ENCODE measurements at regions not wholly inside any gene's neighbourhood (a gene's known extent, or its start where the extent isn't known, plus 50 kb on each side); places are given as distances from the start of the nearest gene placed in this dataset.

GRCh38 chr5:54738973-54739367, 221.4 kb downstream of the SNX18 start:
- Histone ChIP-seq H3K9ac (ENCODE audit: low read length) (no peak overlapping the region), H3K4me2 (ENCODE audit: low read length) (no peak overlapping the region), H3K36me3 (ENCODE audit: control insufficient read depth in 1 of 2, insufficient read depth in 2 of 2, low read length in 2 of 2) (no peaks in the 10 kb centered on the region), H3K79me2 (ENCODE audit: insufficient read depth, low read length) (no peaks in the 10 kb centered on the region), H3K9me2 (ENCODE audit: insufficient read depth) (no peaks in the 10 kb centered on the region), H3K27ac (ENCODE audit: low read depth, low read length) (no peak overlapping the region), H3K4me1 (ENCODE audit: control insufficient read depth in 1 of 2, insufficient read depth in 2 of 2, low read length in 2 of 2) (peaks cover 3 to 14% of the 10 kb centered on the region in 2 experiments; a peak in 2 of 4 replicates), H3K27me3 (ENCODE audit: insufficient read depth, low read length) (no peaks in the 10 kb centered on the region), H3K9me3 (ENCODE audit: control insufficient read depth in 1 of 2, insufficient read depth in 1 of 2, low read depth in 1 of 2, low read length in 2 of 2) (no peaks in the 10 kb centered on the region), H3K4me3 (replicated peaks in 1 of 2; ENCODE audit: low read depth in 1 of 2, low read length in 2 of 2) (no peak overlapping the region), H4K20me1 (ENCODE audit: insufficient read depth) (no peaks in the 10 kb centered on the region), H2AFZ (ENCODE audit: low read depth, low read length, poor library complexity, severe bottlenecking) (no peak overlapping the region)
- TF ChIP-seq, protein P1, sequence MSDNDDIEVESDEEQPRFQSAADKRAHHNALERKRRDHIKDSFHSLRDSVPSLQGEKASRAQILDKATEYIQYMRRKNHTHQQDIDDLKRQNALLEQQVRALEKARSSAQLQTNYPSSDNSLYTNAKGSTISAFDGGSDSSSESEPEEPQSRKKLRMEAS (IDR thresholded peaks at IDR 0.05): no peak
- TF ChIP-seq EZH2 (IDR thresholded peaks at IDR 0.05) (no peak), ATF3 (IDR thresholded peaks at IDR 0.05) (no peak), FOSL1 (IDR thresholded peaks at IDR 0.05; ENCODE audit: low read depth) (no peak), CEBPB (IDR thresholded peaks at IDR 0.05; ENCODE audit: low read depth) (no peak), ZBTB33 (IDR thresholded peaks at IDR 0.05; ENCODE audit: extremely low read depth, insufficient replicate concordance, low read length) (no peak), EZH2phosphoT487 (IDR thresholded peaks at IDR 0.05; ENCODE audit: borderline replicate concordance) (no peak), ELF1 (IDR thresholded peaks at IDR 0.05; ENCODE audit: borderline replicate concordance, low read depth) (no peak), JUND (IDR thresholded peaks at IDR 0.05) (no peak), POLR2A (IDR thresholded peaks at IDR 0.05; ENCODE audit: borderline replicate concordance, extremely low read depth, insufficient read depth, insufficient read length) (no peak), ZNF274 (IDR thresholded peaks at IDR 0.05; ENCODE audit: low read depth, low read length) (no peak), YY1 (IDR thresholded peaks at IDR 0.05; ENCODE audit: extremely low read depth, insufficient replicate concordance, low read depth, low read length) (no peak), CTCF (IDR thresholded peaks at IDR 0.05 in 2 of 3, conservative IDR thresholded peaks at IDR 0.05 in 1 of 3; ENCODE audit: borderline replicate concordance in 1 of 3, insufficient read depth in 1 of 3, low read depth in 2 of 3, low read length in 2 of 3) (no peak), RAD21 (IDR thresholded peaks at IDR 0.05; ENCODE audit: low read depth) (no peak)
- RAD21 ChIA-PET (ENCODE audit: low non-redundant PET in 1 of 2, low total read pairs in 2 of 2, uncharacterized antibody in 2 of 2, unreplicated experiment in 2 of 2): no interaction called here
- CTCF ChIA-PET: no interaction called here
- POLR2A ChIA-PET: no interaction called here
- DNase-seq (ENCODE audit: low read depth, low spot score) (no peak), ATAC-seq (no peak)
- intact Hi-C loops (cut with micrococcal nuclease): no loop called here
- no TSS peak for BruUV-seq (replicated peaks)

All from HCT116 (cell line).